ENCODE measurements at regions not wholly inside any gene's neighbourhood (a gene's known extent, or its start where the extent isn't known, plus 50 kb on each side); places are given as distances from the start of the nearest gene placed in this dataset.
"Not testable (repeated sequence)": the region's sequence is repeated elsewhere in the genome, so short reads cannot be mapped to it uniquely, and the experiment has no call there.

DNA sequence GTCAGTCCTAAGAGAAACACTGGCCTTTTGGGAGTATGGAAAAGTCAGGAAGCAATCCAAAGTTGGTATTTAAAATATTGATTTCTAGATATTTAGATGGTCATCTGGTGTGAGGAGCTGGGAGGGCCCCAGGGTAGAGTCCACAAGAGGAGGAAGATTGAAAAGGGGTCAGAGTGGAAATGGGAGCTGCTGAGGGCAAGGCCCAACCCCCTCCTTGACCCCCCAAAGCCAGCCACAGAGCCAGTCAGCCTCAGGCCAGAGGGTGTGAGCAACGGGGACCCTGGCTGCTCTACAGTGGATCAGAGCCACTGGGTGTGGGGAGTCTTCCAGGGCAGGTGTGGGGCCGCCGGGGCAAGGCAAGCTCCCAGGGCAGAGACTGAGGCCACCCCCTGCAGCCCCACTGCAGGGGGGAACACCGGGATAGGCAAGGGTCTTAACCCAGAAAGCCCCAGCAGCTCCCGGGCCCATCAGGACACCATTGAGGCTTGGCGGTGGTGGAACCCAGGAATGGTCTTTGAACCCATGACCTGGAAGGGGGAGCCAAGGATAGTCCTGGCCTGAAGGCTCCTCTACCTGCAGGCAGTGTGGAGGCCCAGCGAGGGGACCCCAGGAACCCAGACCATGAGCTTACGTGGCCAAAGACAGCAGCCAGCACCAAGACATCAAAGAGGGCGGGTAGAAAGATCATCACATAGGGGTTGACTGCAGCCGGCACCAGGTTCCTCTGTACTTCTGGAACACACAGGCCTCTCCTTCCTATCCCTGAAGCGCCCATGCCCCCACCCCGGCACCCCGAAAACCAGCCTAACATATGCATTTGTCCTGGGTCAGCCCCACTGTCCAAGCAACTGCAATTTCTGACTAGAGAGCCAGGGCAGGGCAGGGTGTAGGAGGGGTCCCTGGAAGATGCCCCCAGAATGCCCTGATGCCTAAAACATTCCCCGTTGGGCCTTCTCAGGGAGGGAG, 51.3 kb upstream of the CSPG4 start:
- DNase-seq (ENCODE audit: low spot score) = not testable (repeated sequence)

DNA sequence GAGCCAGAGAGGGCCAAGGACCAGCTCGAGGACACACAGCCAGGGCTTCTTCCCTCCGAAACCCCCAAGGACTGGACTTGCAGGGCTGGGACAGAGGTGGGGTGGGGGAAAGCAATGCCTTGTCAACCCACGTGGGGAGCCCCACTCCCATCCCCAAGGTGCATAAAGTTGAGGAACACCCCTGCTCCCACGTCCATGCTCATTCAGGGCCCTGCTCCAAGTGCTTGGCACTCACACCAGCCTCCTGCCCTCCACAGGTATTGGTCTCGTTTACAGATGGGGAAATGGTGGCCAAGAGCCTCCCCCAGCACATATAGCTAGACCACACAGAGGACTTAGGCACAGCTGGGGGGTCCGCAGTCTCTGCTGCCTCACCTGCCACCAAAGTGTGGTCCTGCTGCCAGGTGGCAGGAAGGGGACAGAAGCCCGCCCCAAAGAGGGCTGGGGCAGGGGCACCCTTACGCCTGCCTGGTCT, 50.5 kb upstream of the CSPG4 start:
- DNase-seq (ENCODE audit: low spot score) = no peak

Data from activated CD4-positive, alpha-beta T cell treated with anti-CD3 and anti-CD28 coated beads, Interleukin-2, Interleukin-4, amounts not matched to agents 100 ng/mL and 50 ng/mL, durations not matched to agents 16 hours and 8 hours (primary cell).